Endothelial cell of hepatic sinusoid (primary cell): ENCODE measurements at regions not wholly inside any gene's neighbourhood (a gene's known extent, or its start where the extent isn't known, plus 50 kb on each side); places are given as distances from the start of the nearest gene placed in this dataset.

Experiments used
- in situ Hi-C: cut with HindIII; loops from 2 replicates; pipeline ENCODE4 v1.10.0; 2017; ENCODE audit warnings: low sequenced_read_pairs

DNA sequence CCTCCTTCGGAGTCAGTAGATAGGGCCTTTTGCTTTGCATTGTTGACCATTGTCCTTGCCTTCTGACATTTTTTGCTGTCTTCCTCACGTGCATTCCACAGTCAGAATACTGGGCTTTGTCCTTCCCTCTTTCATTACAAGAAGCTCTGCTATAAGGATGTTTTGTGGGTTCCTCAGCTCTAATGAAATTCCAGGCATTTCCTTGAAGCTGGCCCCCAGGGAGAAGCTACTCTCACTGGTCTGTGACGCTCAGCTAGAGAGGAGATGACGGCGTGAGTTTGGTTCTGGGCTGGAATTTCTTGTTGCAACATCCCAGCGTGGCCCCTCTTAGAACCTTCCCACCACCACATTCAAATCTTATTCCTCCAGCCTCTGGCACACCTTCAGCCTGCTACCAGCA lies 210.2 kb downstream of the TJP1 start:
- in situ Hi-C loops = no loop called here

DNA sequence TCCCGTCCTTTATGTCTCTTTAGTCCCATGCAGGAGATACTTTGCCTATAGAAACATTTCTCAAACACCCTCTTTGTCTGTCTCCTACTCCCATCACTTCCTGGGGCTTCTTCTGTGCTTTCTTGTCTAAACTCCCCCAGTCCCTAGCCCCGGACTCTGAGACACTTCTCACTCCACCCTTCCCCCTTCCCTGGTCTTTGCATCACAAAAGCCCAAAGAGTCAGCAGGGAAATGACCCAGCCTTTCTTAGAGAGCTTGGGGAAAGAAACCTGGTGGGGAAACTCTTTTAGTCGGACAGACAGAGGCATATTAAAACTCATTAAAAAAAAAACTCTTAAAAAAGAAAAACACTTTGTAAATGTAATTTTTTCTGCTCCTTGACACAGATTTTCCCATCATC lies 211.2 kb downstream of the TJP1 start:
- in situ Hi-C loops = no loop called here

- in situ Hi-C loops = no loop called here
These were observed 220.5 kb downstream of the TJP1 start for GRCh38 chr15:29601811-29602210.

DNA sequence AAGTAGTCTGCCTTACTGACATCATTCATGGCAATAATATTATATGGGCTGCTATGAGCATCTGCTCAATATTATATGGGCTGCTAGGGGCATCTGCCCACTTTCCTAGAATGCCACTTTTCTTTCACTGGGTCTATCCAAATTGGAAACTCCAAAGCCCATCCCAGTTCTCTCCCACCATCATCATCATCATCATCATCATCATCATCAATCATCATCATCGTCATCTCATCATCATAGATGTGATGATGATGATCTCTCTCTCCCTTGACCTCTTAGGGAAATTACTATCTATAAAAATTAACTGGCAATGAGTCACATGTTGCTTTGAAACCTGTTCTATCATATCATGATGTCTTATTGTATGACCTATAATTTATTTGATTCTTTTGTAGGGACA lies 222.0 kb downstream of the TJP1 start:
- in situ Hi-C loops = no loop called here

DNA sequence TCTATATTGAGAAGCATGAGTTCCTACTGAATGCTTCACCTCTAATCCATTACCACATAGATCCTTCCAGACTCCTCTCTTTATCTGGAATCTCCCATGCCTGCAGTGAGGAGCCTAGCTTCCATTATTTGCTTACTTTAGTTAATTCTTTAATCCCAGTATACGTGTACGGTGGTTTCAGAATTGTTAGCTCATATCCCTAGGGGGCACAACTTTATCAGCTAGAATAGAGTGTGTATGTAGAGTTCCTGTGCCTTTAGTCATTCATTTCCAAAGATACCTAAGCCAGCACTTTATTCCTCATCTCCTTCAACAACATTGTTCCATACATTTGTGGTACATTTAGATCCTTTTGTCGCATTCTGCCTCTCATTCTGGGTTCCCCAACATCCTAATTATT lies 226.0 kb downstream of the TJP1 start:
- in situ Hi-C loops = no loop called here

GRCh38 chr15:29593629-29594028 lies 228.6 kb downstream of the TJP1 start:
- in situ Hi-C loops = no loop called here

- in situ Hi-C loops = no loop called here
These were observed 229.2 kb downstream of the TJP1 start for GRCh38 chr15:29593111-29593510.

- in situ Hi-C loops = no loop called here
These were observed 231.6 kb downstream of the TJP1 start for GRCh38 chr15:29590701-29591100.

GRCh38 chr15:29589975-29590374 lies 232.3 kb downstream of the TJP1 start:
- in situ Hi-C loops = no loop called here

DNA sequence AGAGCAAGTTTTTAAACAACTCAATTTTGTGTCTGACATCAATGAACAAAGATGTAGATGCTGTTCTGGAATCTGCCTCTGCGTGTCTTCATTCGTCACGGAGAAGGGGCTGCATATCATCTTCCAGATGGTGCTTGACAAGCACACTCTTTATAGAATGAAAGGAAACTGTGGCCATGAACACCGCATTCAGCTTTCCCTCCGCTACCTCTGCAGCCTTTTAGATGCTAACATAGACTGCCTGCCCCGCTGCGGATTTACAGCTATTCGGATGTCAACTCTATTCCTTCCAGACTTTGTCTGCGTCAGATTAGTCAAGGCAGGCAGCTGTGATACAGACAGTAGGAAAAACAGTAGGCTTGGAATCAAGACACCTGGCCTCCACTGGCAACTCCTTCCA lies 232.9 kb downstream of the TJP1 start:
- in situ Hi-C loops = no loop called here

DNA sequence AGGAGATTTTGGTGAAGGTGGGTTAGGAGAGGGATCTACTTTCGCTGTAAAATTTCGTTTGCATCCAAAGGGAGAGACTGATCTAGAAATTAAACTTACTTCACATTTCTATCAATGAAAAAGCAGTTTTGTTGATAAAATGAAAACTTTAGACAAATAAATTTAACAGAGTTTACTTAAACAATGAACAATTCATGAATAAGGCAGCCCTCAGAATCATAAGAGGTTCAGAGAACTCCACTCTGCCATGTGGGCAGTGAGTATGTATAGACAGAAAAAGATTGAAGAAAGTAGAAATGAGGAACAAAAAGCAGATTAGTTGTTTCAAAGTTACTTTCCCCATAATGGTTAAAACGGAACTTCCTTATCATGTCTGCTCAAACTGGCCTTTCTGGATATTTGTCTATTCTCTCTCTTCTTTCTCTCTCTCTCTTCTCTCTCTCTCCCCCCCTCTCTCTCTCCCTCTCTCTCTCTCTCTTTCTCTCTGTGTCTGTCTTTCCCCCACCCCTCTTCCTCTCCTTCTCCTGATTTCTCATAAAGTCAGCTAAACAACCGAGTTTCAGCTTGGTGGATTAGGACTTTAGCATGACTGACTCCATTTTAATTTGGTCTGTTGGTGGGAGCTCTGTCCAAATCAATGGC lies 248.9 kb downstream of the TJP1 start:
- in situ Hi-C loops = no loop called here

GRCh38 chr15:29571792-29572431 lies 250.4 kb downstream of the TJP1 start:
- in situ Hi-C loops = no loop called here

DNA sequence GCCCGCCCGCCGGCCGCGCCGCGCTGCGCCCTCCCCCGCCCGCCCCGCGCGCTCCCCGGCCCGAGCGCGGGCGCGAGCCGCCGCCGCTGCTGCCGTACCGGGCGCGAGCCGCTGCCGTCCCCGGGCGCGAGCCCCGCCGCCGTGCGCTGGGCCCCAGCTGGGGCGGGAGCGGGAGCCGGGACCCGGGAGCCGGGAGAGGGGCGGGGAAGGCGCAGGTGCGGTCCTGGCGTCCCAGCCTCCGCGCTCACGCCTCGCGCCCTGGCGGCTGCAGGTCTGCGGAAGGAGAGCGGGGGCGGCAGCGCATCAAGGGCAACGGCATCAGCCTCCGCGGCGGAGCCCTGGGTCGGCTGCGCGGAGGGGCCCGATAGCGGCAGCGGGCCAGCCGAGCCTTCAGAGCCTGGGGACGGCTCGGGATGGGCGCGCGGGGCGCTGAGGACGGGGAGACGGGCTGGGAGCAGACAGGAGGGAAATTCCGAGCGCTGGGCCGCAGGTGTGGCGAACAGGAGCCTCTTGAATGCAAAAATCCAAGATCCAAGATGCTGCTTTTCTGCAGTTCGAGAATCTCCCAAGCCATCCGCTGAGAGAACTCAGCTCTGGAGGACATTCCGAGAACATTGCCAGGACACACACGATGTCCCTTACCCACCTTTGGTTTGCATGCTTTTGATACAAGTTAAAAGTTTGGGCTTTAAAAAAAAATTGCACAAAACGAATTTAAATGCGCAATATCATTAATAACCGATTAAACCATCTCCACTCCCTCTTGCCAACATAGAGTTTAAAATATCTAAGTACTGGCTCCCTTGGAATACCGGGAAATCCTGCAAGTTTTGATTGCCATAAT lies 251.1 kb downstream of the TJP1 start:
- in situ Hi-C loops = no loop called here

DNA sequence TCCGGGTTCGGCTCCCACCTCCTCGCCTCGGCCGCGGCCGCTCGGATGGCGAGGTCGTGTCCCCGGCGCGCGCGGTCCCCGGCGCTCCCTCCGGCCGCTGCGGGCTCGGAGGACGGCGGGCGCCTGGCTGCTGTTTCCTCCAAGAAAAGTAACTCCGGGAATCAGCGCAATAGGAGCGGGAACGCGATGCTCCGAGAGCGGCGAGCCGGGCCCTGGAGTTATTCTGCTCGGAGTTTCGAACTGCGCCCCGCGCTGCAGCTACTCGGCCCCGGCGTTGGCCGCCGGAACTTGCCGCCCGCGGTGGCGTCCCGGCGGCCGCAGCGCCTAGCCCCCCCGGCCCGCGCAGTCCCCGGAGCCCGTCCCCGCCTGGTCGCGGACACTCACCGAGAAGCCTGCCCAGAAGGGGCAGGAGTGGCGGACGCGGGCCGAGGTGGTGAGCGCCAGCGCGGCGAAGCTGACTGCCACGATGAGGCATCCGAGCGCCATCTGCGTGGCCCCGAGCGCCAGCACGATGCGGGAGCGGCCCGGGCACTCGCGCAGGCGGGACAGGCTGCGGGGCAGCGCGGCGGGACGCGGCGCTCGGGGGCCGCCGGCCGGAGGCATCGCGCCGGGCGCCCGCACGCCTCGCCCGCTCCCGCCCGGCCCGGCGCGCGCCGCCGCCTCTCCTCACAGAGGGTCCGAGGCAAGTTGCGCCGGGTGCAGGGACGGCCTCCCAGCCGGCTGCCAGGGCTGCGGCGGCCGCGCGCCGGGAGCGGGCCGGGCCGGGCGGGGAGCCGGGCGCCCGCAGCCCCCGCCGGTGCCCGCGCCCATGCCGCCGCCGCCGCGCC lies 251.9 kb downstream of the TJP1 start:
- in situ Hi-C loops = no loop called here

- in situ Hi-C loops = no loop called here
These were observed 252.7 kb downstream of the TJP1 start for GRCh38 chr15:29569533-29570092.

DNA sequence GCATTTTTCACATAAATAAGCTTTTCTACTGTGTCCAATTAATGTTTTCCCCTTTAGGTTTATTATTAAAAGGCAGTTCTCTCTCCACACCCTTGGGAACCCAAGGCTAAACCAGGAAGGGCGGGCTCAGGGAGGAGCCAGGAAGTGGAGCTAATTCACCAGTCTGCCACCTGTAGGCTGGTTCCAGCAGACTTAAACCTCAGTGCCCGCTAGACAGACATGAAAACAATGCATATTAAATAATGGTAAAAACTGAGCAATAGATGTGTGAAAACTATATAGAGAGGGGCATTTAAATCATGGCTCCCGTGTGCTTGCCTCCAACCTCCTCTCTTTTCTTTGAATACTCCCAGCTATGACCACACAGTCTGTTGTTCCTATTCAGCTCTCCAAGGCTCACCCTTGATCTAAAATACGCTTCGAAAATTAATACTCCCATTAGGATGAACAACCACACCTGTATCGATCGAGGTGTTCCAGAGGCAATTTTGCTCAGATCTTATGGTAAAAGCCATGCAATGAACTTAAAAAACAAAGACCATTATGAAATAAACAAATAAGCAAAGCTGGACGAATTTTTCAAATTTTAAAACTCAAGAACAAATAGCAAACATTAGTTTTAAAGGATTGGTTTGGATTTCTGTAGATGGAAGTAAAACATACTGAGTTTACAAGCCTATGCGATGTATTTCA lies 253.3 kb downstream of the TJP1 start:
- in situ Hi-C loops = no loop called here

DNA sequence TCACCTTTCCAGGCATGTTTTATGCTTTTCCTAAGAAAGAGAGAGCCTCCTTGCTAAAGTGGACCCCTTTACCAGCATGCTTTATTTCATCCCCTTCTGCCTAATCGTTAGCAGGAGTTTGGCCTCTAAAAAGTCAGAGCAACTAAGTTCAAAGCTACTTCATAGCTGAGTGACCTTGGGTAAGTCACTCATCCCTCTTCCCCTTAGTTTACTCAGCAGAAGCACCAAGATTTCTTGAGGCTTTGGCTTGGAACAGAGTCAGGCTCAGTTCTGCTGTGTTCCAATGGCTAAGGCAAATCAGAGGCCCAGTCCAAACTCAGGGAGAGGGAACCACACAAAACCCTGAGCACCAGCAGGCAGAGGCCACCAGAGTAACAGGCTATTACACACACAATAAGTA lies 254.9 kb downstream of the TJP1 start:
- in situ Hi-C loops = no loop called here

- in situ Hi-C loops = no loop called here
These were observed 255.4 kb downstream of the TJP1 start for GRCh38 chr15:29566914-29567313.

GRCh38 chr15:29563112-29563511 lies 259.2 kb downstream of the TJP1 start:
- in situ Hi-C loops = no loop called here

DNA sequence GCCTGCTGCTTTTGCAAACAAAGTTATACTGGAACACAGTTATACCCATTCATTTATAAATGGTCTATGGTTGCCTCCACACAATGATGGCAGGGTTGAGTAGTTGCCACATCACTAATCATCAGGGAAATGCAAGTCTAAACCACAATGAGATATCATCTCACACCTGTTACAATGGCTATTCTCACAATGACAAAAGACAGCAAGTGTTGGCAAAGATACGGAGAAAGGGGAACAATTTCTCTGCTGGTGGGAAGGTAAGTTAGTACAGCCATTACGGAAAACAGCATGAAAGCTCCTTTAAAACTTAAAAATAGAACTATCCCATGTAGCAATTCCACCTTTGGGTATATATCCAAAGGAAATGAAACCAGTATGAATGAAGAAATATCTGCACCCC lies 261.4 kb downstream of the TJP1 start:
- in situ Hi-C loops = no loop called here
